ENCODE measurements at regions not wholly inside any gene's neighbourhood (a gene's known extent, or its start where the extent isn't known, plus 50 kb on each side); places are given as distances from the start of the nearest gene placed in this dataset.

GRCh38 chr12:107349839-107350238 lies 256.5 kb upstream of the CRY1 start:
- peaks cover 10 to 15% of the 10 kb centered on the region in 2 experiments for H3K9me3 Mint-ChIP-seq
- Histone ChIP-seq H3K4me2 (ENCODE audit: insufficient read depth, insufficient read length, low read length) (no peak overlapping the region), H3K4me1 (ENCODE audit: insufficient read depth, low read length) (no peaks in the 10 kb centered on the region; the same call in 1 of the 2 replicates), H3K27ac (ENCODE audit: insufficient read length, low read depth, low read length) (no peak overlapping the region), H4K5ac (ENCODE audit: insufficient read length, low read depth, low read length) (no peak overlapping the region), H3K56ac (ENCODE audit: insufficient read length, low read depth, low read length) (no peak overlapping the region), H3K23me2 (ENCODE audit: insufficient read length, low read depth, low read length, poor library complexity, severe bottlenecking) (no peaks in the 10 kb centered on the region), H2BK120ac (ENCODE audit: low read depth, low read length, poor library complexity, severe bottlenecking) (no peak overlapping the region), H3K23ac (ENCODE audit: insufficient read length, low read depth, low read length) (no peak overlapping the region), H2BK5ac (ENCODE audit: insufficient read length, low read length) (no peak overlapping the region), H3K79me1 (ENCODE audit: insufficient read depth, low read depth, low read length, poor library complexity, severe bottlenecking) (no peaks in the 10 kb centered on the region), H2AK5ac (ENCODE audit: insufficient read length, low read length) (no peak overlapping the region), H3K4ac (ENCODE audit: low read depth, low read length) (no peak overlapping the region), H3K9me3 (ENCODE audit: control insufficient read depth, low read depth, low read length) (no peaks in the 10 kb centered on the region), H3K27me3 (ENCODE audit: insufficient read depth, low read length) (no peaks in the 10 kb centered on the region), H3K9ac (ENCODE audit: extremely low read depth, insufficient read length, low read length) (no peak overlapping the region), H3K14ac (ENCODE audit: insufficient read depth, low read length) (no peak overlapping the region), H2BK15ac (ENCODE audit: low read depth, low read length) (0 out of 2 replicates have a peak overlapping the region, but pooled peaks have one; percentile 12), H3K79me2 (ENCODE audit: insufficient read depth, low read length) (no peaks in the 10 kb centered on the region), H4K8ac (replicated peaks; ENCODE audit: insufficient read length, low read depth, low read length) (no peak overlapping the region), H4K91ac (ENCODE audit: insufficient read length, low read depth, low read length) (no peak overlapping the region), H2BK12ac (ENCODE audit: insufficient read length, low read depth, low read length) (no peak overlapping the region), H3T11ph (ENCODE audit: low read length) (no peak overlapping the region), H2BK20ac (ENCODE audit: low read depth, low read length, poor library complexity, severe bottlenecking) (no peak overlapping the region), H2AFZ (ENCODE audit: low read length) (no peak overlapping the region), H4K20me1 (ENCODE audit: control insufficient read depth, insufficient read depth, insufficient read length) (no peaks in the 10 kb centered on the region), H3K18ac (ENCODE audit: insufficient read length, low read depth, low read length) (no peak overlapping the region)
- TF ChIP-seq CTCF (conservative IDR thresholded peaks at IDR 0.05), result no peak
- no peak for DNase-seq
- WGBS (ENCODE audit: extremely low coverage, insufficient read length, low lambda C conversion rate), result no CpG with 5 or more reads among the region's 2 CpGs
- H3K27me3 Mint-ChIP-seq (ENCODE audit: low read depth), result peaks cover 5% of the 10 kb centered on the region; the same call in 1 of the 2 replicates
- peaks cover 4 to 15% (median 5%) of the 10 kb centered on the region in 3 experiments; a peak in 6 of 7 replicates for H3K36me3 Mint-ChIP-seq (ENCODE audit: insufficient read depth in 1 of 3, low read depth in 3 of 3)
- H3K4me3 Mint-ChIP-seq, result no peak overlapping the region
- no peaks in the 10 kb centered on the region for H3K4me1 Mint-ChIP-seq
- H3K27ac Mint-ChIP-seq, result no peak overlapping the region

Measured in H9 (cell line).